Ammon's horn (tissue), 1 donor: ENCODE measurements at regions not wholly inside any gene's neighbourhood (a gene's known extent, or its start where the extent isn't known, plus 50 kb on each side); places are given as distances from the start of the nearest gene placed in this dataset.
"Not testable (repeated sequence)": the region's sequence is repeated elsewhere in the genome, so short reads cannot be mapped to it uniquely, and the experiment has no call there.

Experiments
- DNase-seq: peaks from one replicate; pipeline ENCODE4 v3.0.0-alpha.2; 2016; ENCODE audit warnings: low spot score

DNA sequence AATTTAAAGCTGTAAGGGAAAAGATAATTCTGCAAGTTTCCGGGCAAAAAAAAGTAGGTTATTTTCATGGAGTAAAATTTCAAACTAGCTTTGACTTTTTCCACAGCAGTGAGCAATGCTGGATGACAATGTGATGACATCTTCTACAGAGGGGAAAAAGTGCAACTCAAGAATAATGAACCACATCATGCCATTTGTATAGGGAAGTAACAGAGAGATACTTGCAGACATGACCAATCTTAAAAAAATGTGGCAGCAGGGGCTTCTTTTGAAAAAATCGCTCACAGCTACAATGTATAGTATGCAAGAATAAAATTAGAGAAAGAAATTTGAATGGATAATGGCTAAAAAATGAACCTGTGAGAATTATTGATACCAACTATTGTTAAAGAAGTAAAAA lies 115.5 kb downstream of the DHRS2 start:
- no peak for DNase-seq

DNA sequence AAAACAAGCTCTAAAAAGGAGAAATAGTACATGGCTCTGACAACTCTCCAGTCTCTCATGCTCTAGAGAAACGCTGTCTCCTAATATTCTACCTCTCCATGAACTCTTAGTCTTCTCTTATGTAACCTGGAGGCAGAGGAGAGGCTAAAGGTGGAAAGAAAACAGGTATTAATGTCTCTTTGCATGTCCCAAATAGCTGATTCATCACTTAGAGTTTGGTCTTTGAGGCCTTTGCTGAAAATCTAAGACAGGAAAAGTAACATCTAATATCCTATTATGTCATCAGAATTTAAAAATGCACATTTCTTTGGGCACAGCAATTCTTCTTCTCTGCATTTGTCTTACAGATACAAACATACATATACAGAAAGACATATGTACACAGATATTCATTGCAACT lies 127.2 kb downstream of the DHRS2 start:
- DNase-seq, result no peak

DNA sequence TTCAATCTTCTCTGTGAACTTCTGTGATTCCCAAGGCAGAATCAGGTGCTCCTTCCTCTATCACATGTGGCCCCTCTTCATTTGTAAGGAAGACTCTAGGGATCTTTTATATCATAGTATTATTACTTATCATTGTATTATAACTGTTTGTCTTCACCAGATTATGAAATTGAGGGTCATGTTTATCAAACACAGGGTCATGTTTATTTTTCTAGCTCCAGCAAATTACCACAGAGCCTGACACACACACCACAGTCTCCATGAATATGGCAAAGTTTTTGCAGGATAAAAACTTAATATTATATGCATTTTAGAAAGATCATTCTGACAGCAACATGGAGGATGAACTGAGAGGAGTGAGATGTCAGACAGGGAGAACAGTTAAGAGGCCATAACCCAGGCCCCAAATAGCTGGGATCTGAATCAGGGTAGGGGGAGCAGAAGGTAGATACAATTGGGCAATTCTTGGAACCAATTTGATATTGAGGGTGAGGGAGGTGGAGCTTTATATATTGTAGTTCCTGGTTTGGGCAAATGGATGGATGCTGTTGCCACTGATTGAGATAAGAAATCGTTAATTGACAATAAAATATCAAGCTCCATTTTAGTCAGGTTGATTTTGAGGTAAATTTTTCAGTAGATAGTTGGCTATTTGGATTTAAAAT lies 130.7 kb downstream of the DHRS2 start:
- DNase-seq, result no peak

DNA sequence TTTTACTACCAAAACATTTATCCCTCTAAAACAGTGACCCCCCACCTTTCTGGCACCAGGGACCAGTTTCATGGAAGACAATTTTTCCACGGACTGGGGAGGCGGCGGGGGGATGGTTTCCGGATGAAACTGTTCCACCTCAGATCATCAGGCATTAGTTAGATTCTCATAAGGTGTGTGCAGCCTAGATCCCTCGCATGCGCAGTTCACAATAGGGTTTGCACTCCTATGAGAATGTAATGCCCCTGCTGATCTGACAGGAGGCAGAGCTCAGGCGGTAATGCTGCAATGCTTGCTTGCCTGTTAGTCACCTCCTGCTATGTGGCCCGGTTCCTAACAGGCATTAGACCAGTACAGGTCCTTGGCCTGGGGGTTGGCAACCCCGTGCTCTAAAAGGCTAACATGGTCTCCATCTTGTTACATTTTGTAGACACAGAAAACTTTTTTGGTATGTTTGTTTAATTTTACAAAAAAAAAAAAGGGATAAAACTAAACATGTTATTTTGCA lies 133.1 kb downstream of the DHRS2 start:
- DNase-seq, result not testable (repeated sequence)

DNA sequence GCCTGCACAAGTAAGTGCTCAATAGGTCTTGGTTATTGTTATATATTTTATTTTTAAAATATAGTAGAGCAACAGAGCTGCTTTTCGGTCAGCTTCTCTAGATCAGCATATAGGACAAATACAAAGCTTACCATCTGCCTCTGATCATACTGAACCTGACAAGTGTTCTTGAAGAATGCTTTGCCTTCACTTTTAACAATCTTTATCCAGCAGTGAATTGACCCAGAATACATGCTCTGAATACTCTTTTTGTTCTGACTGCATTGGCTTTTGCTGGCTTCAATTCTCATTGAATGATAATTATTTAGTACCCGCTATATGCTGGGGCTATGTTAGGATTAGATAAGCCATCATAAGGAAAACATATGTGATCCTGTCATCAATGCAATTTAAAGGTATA lies 137.8 kb downstream of the DHRS2 start:
- DNase-seq, result no peak

DNA sequence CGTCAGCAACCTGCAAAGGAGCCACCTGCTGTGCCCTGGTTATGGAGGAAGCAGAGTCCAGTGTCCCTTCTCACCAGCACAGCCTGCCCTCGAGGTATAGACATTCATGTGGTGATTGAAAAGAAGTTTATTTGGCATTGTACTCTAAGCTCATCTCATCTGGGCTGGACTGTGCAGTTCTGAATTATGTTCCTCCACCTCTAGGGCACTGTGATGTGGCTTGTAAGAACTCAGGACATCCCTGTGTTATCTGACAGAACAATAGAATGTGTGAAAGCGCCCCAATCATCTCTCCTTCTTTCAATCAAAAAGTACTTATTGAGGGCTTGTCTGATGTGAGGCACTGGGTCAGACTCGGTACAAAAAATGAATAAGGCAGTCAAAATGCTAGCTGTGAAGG lies 140.1 kb downstream of the DHRS2 start:
- no peak for DNase-seq

DNA sequence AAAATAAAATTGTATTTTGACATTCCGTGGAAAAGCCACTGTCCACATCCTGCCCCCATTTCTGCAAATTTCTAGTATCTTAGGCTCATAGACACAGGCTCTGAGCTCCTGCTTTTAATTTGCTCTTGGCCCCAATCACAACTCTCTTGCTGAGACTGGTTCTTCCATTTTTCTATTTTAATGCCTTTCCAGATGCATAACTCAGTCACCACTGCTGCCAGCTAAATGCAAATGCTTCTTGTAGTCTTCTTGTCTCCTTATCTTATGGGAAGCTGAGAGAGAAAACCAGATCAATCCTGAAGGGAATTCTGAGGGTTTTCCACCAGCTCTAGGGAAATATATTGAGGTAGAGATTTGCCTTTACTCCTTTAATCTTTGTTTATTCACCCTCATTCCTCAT lies 149.0 kb downstream of the DHRS2 start:
- DNase-seq, result no peak

DNA sequence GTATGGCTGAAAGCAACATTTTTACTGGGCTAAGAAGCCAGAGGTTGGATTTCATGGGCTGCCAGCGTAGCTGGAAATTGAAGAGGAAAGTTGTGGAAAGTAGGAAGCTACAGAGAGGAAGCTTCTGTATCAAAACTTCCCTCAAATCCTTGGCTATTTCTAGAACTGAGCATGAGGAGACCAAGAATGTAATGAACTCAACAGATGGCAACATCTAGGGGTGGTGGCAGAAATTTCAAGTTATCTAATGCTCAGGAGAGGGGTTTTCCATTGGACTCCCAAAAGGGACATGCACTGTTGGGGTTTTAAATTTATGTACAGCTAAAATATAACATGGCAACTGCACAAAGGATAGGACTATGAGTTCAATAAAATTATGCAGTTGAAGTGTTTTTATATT lies 151.3 kb downstream of the DHRS2 start:
- DNase-seq, result no peak

DNA sequence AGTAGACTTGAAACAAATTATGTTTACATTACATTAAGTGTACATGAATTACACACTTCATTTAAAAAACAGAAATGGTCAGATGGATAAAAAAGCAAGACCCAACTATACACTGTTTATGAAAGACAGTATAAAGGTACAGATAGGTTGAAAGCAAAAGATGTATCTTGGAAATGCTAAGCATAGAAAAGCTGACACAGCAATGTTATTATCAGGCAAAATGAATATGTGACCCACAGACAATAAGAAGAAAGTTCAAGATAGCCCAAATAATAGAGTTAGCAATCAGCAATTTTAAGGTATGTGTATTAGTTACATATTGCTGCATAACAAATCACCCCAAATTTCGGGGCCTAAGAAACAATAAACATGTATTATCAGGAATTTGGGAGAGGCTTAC lies 153.5 kb downstream of the DHRS2 start:
- no peak for DNase-seq

DNA sequence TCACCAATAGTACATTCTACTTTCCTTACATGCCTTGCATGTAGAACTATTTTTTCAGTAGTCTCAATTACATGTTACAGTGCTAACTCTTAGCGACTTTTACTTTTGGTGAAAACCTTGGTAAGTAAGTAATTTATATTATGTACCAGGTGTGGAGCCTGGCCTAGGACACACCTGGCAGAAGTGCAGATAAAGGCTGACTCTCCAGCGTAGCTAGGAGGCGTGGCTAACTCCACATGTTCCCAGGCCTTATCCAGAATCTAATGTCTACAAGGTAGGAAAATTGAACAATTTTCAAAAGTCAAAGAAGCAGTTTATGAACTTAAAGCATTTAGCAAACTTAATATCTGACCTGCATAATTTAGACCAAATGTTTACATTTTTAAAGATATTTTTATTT lies 157.4 kb downstream of the DHRS2 start:
- DNase-seq, result no peak

DNA sequence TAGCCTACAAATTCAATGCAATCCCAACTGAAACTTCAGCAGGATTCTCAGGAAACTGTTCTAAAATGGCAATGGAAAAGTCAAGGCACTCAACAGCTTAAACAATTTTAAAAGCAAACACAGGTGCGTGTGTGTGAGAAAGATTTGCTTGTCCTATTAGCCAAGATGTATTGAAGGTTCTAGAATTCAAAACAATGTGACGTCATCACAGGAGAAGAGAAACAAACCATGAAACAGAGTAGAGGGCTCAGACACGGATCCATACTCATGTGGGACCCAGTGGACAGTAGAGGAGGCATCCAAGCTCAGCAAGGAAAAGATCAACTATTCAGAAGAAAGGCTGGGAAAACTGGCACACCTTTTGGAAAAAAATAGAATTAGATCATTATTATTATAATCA lies 152.8 kb upstream of the DHRS4 start:
- no peak for DNase-seq

DNA sequence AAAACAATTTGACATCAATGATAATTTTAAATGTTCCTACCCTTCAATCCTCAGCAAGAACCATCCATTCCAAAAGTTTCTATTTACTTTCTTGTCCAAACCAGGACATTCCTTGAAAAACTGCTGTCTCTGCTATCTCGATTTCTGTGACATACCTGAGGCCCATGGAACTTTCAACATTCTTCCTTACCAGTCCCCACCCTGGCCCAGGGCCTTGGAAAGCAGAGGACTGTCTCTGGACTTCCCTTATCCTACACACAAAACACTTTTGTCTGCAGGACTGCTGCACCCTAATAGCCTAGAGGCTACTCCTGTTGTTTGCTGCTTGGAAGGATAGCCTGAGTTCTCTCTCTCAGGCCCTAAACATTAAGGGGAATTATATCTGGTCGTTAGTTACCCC lies 151.8 kb upstream of the DHRS4 start:
- DNase-seq, result no peak

DNA sequence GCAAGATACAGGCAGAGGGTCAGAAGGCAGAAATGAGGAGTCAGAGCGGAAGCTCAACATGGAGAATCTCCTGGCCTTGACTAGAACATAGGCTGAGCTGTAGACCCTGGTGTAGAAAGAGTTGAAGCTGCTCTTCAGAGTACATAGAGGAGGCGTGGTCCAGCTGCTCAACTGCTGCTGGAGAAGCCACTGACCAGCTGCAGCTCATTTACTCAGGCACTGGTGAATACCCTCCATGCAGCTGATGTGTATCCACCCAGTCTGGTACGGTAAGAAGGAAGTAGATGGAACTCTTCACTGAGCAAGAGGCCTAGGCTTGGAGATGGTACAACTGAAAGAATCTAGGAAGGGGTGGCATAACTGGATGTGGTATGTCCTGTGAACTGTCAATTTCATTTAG lies 148.8 kb upstream of the DHRS4 start:
- no peak for DNase-seq

DNA sequence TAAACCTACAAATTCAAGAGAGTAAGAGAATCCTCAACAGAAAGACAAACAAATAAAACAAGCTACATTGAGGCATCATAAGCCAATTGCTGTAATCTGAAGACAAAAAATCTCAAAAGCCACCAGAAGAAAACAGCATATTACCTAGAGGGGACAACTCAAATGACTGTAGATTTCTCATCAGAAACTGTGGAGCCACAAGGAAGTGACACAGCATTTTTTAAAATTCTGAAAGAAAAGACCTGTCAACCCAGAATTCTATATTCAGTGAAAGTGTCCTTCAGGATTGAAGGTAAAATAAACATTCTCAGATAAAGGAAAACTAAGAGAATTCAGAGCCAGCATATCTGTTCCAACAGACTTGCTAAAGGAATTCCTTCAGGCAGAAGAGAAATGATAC lies 147.8 kb upstream of the DHRS4 start:
- no peak for DNase-seq

DNA sequence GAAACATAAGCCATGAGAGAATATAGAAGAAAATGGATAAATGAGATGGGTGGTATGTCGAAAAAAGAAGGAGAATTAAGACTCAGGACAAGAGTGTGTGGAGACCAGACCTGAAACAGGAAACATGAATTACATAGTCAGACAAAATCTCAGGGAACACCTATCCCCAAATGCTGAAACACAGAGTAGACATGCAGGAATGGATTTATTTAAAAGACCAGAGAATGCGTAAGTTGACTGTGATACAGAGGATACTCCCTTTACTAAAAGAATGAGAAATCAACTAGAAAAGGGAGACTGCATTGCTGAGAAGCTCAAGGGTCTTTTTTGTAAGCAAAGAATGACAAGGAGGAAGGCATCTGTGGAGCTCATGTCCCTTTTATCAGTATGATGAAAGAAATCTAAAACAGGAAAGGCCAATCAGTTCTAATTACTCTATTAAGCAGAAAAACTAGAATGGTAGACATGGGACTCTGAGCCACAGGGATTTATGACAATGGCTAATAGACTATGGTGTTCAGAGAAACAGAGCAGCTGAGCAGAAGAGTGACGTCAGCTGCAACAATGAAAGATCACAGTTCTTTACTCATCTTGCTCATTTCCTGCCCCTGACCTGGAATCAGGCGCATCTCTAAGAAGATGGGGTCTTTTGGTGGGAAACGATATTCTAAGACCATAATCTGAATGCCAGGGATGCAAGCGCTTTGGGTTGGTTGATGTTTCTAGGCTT lies 138.9 kb upstream of the DHRS4 start:
- no peak for DNase-seq

DNA sequence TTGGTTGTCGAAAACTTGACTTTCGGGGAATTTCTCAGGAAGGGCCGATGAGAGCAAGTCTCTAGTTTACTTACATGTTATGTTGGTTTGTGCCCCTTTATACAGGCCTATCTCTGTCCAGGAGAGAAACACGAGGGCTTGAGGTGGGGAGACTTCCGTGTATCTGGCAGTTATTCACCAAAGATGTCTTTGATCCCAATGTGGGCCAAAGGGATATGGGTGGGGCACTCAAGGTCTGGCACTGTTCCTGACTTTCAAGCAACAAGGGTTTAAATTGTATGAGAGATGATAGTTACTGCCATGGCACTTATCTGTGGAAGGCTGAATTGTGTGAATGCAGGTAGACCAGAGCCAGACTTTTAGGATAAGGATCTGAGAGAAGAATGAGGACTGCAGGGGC lies 137.2 kb upstream of the DHRS4 start:
- DNase-seq, result no peak

DNA sequence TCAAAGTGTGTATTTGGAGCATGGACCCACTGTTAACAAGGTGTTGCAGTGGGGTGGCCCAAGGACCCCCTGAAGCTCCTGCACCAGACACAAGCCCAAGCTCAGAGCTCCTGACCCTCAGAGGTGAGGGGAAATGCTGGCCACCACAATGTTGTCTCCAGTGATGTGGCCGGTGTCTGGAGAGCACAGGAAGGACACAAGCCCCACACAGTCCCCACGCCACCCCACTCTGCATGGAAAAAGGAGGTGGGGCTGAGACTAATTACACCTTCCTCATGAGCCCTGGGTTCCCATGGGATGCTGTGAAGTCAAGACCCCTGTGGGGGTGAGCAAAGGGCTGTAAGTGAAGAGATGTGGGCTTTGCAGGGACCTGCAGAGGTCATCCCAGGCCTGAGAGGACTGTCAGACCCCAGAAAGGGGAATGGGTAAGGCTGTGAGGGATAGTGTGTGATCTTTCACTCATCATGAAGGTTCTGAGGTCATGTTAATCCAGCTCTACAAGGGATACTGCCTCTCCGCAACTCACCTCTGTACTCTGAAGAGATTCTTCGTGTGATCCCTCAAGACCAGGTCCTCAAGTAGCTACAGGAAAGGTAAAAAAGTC lies 136.3 kb upstream of the DHRS4 start:
- DNase-seq, result no peak

DNA sequence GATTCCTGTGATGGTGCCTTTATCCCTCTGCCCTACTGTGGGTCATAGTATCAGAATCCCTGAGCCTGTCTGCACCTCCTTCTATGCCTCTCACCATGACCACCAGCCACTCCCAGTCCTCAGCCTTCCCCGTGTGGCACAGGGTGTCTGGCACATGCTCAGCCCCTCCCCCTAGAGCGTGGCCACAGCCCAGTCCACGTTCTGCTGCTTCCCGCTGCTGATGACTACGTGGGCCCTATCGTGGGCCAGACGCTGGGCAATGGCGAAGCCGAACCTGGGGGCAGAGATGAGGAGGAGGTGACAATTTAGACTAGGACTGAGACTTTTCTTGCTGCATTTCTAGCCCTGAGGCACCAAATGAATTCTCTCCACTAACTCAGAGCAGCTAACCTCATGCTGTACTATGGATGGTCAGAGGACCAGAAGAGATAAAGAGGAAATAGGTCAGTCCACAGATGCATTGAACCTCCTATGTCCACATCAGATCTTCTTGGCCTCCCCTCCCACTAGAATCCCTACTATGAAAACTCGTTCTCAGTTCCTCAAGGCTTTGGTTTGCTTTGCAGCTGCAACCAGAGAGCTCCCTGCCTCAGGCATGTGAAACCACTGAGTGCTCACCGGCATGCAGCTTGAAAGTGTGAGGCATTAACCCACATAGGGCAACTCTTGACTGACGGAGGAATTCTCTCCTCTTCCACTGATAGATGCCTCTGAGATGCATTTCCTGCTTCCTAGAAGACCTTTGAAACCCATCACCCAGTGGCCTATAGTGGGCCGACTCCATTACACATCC lies 126.3 kb upstream of the DHRS4 start:
- peak; percentile 29 for DNase-seq

DNA sequence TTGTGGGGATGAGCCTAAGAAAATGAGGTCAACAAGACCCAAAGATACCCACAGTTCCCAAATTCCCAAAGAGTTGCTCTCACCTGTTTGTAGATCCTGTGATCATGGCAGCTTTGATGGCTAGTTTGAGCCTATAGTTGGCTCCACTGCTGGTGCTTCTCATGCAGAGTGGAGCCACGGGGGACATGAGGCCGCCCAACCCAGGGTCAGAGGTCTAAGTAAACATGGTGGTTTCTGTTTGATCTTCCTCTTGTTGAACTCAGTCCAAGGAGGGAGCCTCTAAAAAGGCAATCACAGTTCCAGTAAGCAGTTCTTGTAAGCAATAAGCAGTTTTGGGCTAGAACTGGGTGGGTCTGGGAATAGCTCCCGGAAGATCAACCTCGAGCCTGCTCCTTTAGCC lies 125.6 kb upstream of the DHRS4 start:
- no peak for DNase-seq

DNA sequence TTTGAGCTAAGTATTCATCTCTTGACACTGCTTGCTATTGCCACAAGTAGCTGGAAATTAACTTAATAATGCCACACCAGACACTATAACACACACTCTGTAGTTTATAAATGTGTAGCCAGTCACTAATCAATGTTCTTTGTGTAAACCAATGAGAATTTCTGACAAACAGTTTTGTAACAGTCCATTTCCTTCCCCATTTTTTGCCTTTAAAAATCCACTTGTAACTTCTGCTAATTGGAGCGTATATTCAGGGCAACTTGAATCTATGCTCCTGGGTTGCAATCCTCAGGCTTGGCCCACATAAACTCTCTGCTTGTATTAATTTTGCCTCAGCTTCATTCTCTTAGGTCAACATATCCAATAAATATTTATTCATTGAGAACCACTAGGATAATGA lies 125.0 kb upstream of the DHRS4 start:
- no peak for DNase-seq

DNA sequence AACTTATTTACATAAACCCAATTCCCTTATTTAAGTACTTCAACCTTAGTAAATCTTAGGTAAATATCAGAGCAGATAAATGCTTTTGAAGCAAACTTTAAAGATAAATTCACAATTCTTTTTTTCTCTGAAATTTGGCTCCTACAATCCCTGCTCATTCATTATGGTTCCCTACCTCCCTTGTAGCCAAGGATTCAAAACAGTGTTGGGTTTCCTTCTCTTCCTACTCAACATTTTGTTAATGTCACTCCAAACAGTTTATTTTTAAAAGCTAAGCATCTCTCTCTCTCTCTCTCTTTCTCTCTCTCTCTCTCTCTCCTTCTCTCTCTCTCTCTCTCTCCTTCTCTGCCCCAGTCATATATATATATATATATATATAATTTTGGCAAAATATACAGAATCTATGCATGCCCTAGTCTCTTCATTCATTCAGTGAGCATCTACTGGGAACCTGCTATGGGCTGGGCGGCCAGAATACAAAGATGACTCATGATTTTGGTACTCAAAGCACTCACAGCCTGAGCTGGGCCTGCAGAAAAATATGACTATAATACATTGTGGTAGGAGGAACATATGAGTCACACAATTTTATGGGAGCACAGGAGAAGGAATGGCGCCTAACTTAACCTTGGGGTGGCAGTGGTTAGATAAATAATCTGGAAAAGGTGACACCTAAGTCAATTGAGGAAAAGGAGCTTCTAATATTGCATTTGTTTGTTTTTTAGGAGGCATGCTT lies 123.7 kb upstream of the DHRS4 start:
- DNase-seq, result peak; percentile 21

DNA sequence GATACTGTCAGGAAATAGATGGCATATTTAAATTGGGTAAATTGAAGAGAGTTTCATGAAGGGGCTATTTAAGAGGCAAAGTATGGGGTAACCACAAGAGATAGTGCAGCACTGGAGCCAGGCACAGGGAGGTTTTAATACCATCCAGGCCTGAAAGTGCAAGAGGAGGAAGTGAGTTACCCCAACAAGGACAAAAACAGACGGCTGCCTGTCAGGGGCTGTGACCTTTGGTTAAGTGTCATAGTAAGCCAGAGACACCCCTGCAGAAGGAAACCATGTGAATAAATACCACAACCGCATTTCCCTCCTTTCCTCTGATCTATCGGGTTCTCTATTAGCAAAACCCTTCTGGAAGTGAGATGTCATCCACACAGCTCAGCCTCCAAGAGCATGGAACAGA lies 122.0 kb upstream of the DHRS4 start:
- peak; percentile 58 for DNase-seq
